Endothelial cell of umbilical vein (primary cell): ENCODE measurements at regions not wholly inside any gene's neighbourhood (a gene's known extent, or its start where the extent isn't known, plus 50 kb on each side); places are given as distances from the start of the nearest gene placed in this dataset.

Source experiments
- BruUV-seq: library from RNA; stranded (reverse); fragments of 400-500 nt; replicated peaks from 2 replicates; lab custom pipeline; 2021; lab: Mats Ljungman, UMichigan
- CTCF ChIA-PET: fragments of 300-600, 350-600 bp; sonication (Branson Sonifier 250); formaldehyde crosslinking; loops from one replicate; lab custom pipeline; 2021; ENCODE audit warnings: antibody characterized with exemption, inconsistent platforms; lab: Charles Lee
- POLR2A ChIA-PET: fragments of 300-600, 350-600 bp; sonication (Branson Sonifier 250); formaldehyde crosslinking; loops from one replicate; lab custom pipeline; 2021; ENCODE audit warnings: antibody characterized with exemption, inconsistent platforms; lab: Charles Lee
- DNase-seq: peaks from one replicate; pipeline ENCODE4 v3.0.0-alpha.2; 2011; ENCODE audit warnings: low read depth, low spot score
- FAIRE-seq: peaks from 2 replicates; lab custom pipeline; 2011; peaks lifted over from hg19 to GRCh38; lab: Jason Lieb, UNC
- H2AFZ ChIP-seq: 2 replicates; pipeline ENCODE4 v1.6.0; 2012; ENCODE audit warnings: low read depth, low read length, control low read depth, inconsistent platforms
- H3K27ac ChIP-seq: 2 replicates; pipeline ENCODE4 v1.5.1; 2011; ENCODE audit warnings: low read depth, mild to moderate bottlenecking, control low read depth, low read length, moderate library complexity; ENCODE audit not compliant: insufficient read depth
- H3K27me3 ChIP-seq, 2 experiments: 2 replicates each; pipeline versions ENCODE4 v1.6.0 to v1.6.1; 2011; ENCODE audit warnings: low read length in 2 of 2, mixed read lengths in 1 of 2; ENCODE audit not compliant: control insufficient read depth in 2 of 2, insufficient read depth in 2 of 2
- H3K36me3 ChIP-seq, 2 experiments: 2 replicates in 1 of 2; 3 replicates in 1 of 2; pipeline ENCODE4 v1.5.1; 2011; ENCODE audit warnings: low read length in 2 of 2, mild to moderate bottlenecking in 1 of 2, moderate library complexity in 1 of 2; ENCODE audit not compliant: control insufficient read depth in 2 of 2, insufficient read depth in 2 of 2; ENCODE audit errors: extremely low read depth in 1 of 2
- H3K4me1 ChIP-seq: 3 replicates; pipeline ENCODE4 v1.5.1; 2011; ENCODE audit warnings: mild to moderate bottlenecking, low read length; ENCODE audit not compliant: control insufficient read depth, insufficient read depth; ENCODE audit errors: extremely low read depth
- H3K4me2 ChIP-seq: 2 replicates; pipeline ENCODE4 v1.6.1; 2011; ENCODE audit warnings: low read length, control low read depth, mixed read lengths; ENCODE audit not compliant: insufficient read depth
- H3K4me3 ChIP-seq, 3 experiments: fragments of 200-600 bp in 1 of 3; sonication (generic), shearing (Covaris generic) in 1 of 3; replicated peaks in 1 of 3; 2 replicates each; pipeline ENCODE4 v1.5.1; 2011 to 2016; ENCODE audit warnings: control low read depth in 3 of 3, low read length in 3 of 3, mild to moderate bottlenecking in 2 of 3, inconsistent platforms in 1 of 3, low read depth in 1 of 3, moderate library complexity in 1 of 3; ENCODE audit not compliant: insufficient read depth in 1 of 3
- H3K79me2 ChIP-seq: 2 replicates; pipeline ENCODE4 v1.6.0; 2012; ENCODE audit warnings: low read length, inconsistent platforms; ENCODE audit not compliant: control insufficient read depth, insufficient read depth
- H3K9ac ChIP-seq: replicated peaks from 2 replicates; pipeline ENCODE3; 2011; ENCODE audit warnings: low read length, control low read depth; ENCODE audit not compliant: insufficient read depth; ENCODE audit errors: extremely low read depth
- H3K9me1 ChIP-seq: replicated peaks from 3 replicates; pipeline ENCODE4 v1.6.0; 2011; ENCODE audit warnings: mild to moderate bottlenecking, low read length; ENCODE audit not compliant: control insufficient read depth, insufficient read depth; ENCODE audit errors: extremely low read depth
- H3K9me3 ChIP-seq: replicated peaks from 2 replicates; pipeline ENCODE4 v1.5.1; 2012; ENCODE audit warnings: low read length, inconsistent platforms; ENCODE audit not compliant: control insufficient read depth, insufficient read depth
- H4K20me1 ChIP-seq: replicated peaks from 2 replicates; pipeline ENCODE3; 2011; ENCODE audit warnings: mild to moderate bottlenecking, low read length; ENCODE audit not compliant: control insufficient read depth, insufficient read depth; ENCODE audit errors: extremely low read depth
- EZH2 ChIP-seq: IDR thresholded peaks from 2 replicates; pipeline ENCODE4 v1.6.1; 2012; ENCODE audit warnings: borderline replicate concordance, low read depth, mild to moderate bottlenecking, moderate library complexity, low read length, inconsistent platforms; ENCODE audit not compliant: severe bottlenecking
- FOS ChIP-seq: IDR thresholded peaks from 2 replicates; pipeline ENCODE4 v1.6.1; 2011; ENCODE audit warnings: mild to moderate bottlenecking, low read length, moderate library complexity, borderline replicate concordance; ENCODE audit not compliant: insufficient read depth
- GATA2 ChIP-seq: IDR thresholded peaks from 2 replicates; pipeline ENCODE4 v1.7.0; 2011; ENCODE audit warnings: low read depth, mild to moderate bottlenecking, moderate library complexity, mixed read lengths, low read length; ENCODE audit not compliant: insufficient read length, insufficient read depth
- JUN ChIP-seq: IDR thresholded peaks from 2 replicates; pipeline ENCODE4 v1.6.1; 2011; ENCODE audit warnings: borderline replicate concordance, low read depth; ENCODE audit not compliant: insufficient read length, insufficient read depth
- MYC ChIP-seq: IDR thresholded peaks from one replicate; pipeline ENCODE4 v1.6.1; 2011; ENCODE audit warnings: mild to moderate bottlenecking, low read depth, low read length
- POLR2A ChIP-seq: IDR thresholded peaks from 2 replicates; pipeline ENCODE4 v1.6.1; 2012; ENCODE audit warnings: low read depth, mild to moderate bottlenecking, control low read depth, low read length
- POLR2AphosphoS5 ChIP-seq: IDR thresholded peaks from 2 replicates; pipeline ENCODE4 v1.6.1; 2012; ENCODE audit warnings: low read depth, mild to moderate bottlenecking, control low read depth, low read length, moderate library complexity; ENCODE audit not compliant: insufficient read depth
- dilution Hi-C: fragments of 300-500 bp; cut with MboI; formaldehyde crosslinking; loops from one replicate; pipeline ENCODE4 v1.15.0; 2019; ENCODE audit warnings: low sequenced_read_pairs; ENCODE audit not compliant: extremely low pct_ligation_motif_present
- intact Hi-C: fragments of 100-400 bp; cut with micrococcal nuclease; formaldehyde crosslinking; loops from one replicate; pipeline ENCODE4 v1.10.0; 2022
- TF ChIP-seq, protein P1 (sequence below), 2 donors: IDR thresholded peaks; 1 replicate in 1 of 2; 2 replicates in 1 of 2; pipeline ENCODE4 v1.5.1; 2011; ENCODE audit warnings: low read length in 2 of 2, mild to moderate bottlenecking in 2 of 2, moderate library complexity in 2 of 2, control low read depth in 1 of 2, inconsistent platforms in 1 of 2, low read depth in 1 of 2; ENCODE audit not compliant: insufficient read depth in 1 of 2; ENCODE audit errors: extremely low read depth in 1 of 2
- TF ChIP-seq, protein P2 (sequence below): IDR thresholded peaks from 2 replicates; pipeline ENCODE4 v1.6.1; 2011; ENCODE audit not compliant: insufficient read depth, insufficient read length

DNA sequence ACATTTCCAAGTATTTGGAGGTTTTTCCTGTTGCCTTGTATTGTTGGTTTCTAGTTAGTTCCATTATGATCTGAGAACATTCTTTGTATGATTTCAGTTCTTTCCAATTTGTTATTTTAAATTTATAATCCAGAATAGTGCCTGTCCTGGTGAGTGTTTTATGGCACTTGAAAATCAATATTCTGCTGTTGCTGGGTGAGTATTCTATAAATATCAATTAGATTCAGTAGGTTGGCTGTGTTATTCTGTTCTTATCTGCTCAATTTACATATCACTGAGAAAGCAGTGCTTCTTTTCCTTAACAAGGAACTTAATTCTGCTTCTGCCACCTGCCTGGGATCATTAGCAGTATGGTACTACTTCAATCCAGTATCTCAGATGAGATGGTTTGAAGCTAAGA lies 123.5 kb downstream of the SNX19 start:
- no peak for FAIRE-seq
- no peak overlapping the region for H3K27ac ChIP-seq
- H3K9ac ChIP-seq: no peak overlapping the region
- dilution Hi-C loops: no loop called here
- no peaks in the 10 kb centered on the region for H3K36me3 ChIP-seq
- no peaks in the 10 kb centered on the region for H3K9me3 ChIP-seq
- no peaks in the 10 kb centered on the region for H4K20me1 ChIP-seq
- no peak overlapping the region for H2AFZ ChIP-seq
- TF ChIP-seq GATA2 (no peak), EZH2 (no peak), POLR2A (no peak), JUN (no peak), POLR2AphosphoS5 (no peak), FOS (no peak), MYC (no peak)
- TF ChIP-seq, protein P1, sequence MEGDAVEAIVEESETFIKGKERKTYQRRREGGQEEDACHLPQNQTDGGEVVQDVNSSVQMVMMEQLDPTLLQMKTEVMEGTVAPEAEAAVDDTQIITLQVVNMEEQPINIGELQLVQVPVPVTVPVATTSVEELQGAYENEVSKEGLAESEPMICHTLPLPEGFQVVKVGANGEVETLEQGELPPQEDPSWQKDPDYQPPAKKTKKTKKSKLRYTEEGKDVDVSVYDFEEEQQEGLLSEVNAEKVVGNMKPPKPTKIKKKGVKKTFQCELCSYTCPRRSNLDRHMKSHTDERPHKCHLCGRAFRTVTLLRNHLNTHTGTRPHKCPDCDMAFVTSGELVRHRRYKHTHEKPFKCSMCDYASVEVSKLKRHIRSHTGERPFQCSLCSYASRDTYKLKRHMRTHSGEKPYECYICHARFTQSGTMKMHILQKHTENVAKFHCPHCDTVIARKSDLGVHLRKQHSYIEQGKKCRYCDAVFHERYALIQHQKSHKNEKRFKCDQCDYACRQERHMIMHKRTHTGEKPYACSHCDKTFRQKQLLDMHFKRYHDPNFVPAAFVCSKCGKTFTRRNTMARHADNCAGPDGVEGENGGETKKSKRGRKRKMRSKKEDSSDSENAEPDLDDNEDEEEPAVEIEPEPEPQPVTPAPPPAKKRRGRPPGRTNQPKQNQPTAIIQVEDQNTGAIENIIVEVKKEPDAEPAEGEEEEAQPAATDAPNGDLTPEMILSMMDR (IDR thresholded peaks at IDR 0.05; ENCODE audit: extremely low read depth in 1 of 2, insufficient read depth in 1 of 2, low read depth in 1 of 2, low read length in 2 of 2): no peak
- TF ChIP-seq, protein P2, sequence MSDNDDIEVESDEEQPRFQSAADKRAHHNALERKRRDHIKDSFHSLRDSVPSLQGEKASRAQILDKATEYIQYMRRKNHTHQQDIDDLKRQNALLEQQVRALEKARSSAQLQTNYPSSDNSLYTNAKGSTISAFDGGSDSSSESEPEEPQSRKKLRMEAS: no peak
- peaks cover 2% of the 10 kb centered on the region for H3K4me1 ChIP-seq
- ChIA-PET CTCF (interaction anchor here (0.7 kb wide), 1 partner anchor 10 kb away, joined by 3 read pairs; no protein-coding TSS in a partner anchor), POLR2A (no interaction called here)
- no peak overlapping the region for H3K4me3 ChIP-seq
- intact Hi-C loops: no loop called here
- no TSS peak for BruUV-seq
- no peak for DNase-seq
- no peaks in the 10 kb centered on the region for H3K79me2 ChIP-seq
- H3K9me1 ChIP-seq: no peaks in the 10 kb centered on the region
- H3K27me3 ChIP-seq: no peaks in the 10 kb centered on the region
- H3K4me2 ChIP-seq: no peak overlapping the region
